ENCODE measurements at regions not wholly inside any gene's neighbourhood (a gene's known extent, or its start where the extent isn't known, plus 50 kb on each side); places are given as distances from the start of the nearest gene placed in this dataset.
A peak's percentile ranks its signal among the peaks of the same experiment; 100 is the strongest.

- intact Hi-C loops (cut with micrococcal nuclease; ENCODE audit: unreplicated experiment) = no loop called here
- H3K27ac Mint-ChIP-seq (ENCODE audit: unreplicated experiment) = no peak overlapping the region
- H3K27me3 Mint-ChIP-seq (ENCODE audit: unreplicated experiment) = no peaks in the 10 kb centered on the region
- H3K4me3 Mint-ChIP-seq (ENCODE audit: low read depth, unreplicated experiment) = no peak overlapping the region
- DNase-seq = no peak
- H3K9me3 Mint-ChIP-seq (ENCODE audit: low read depth, unreplicated experiment) = peaks cover 8% of the 10 kb centered on the region
- BruUV-seq (replicated peaks) = no TSS peak
- CTCF ChIA-PET = interaction anchor here (0.6 to 0.7 kb wide), 3 partner anchors 14 to 317 kb away, joined by 3 to 6 read pairs (median 3); no protein-coding TSS in a partner anchor
- H3K4me1 Mint-ChIP-seq (ENCODE audit: low read depth, unreplicated experiment) = peaks cover 34% of the 10 kb centered on the region
- no peak for TF ChIP-seq CTCF (IDR thresholded peaks at IDR 0.05; ENCODE audit: unreplicated experiment)
- H3K36me3 Mint-ChIP-seq (ENCODE audit: insufficient read depth, unreplicated experiment) = no peaks in the 10 kb centered on the region
These were observed 166.6 kb upstream of the ATP1B1 start for GRCh38 chr1:168939947-168940223.

- Mint-ChIP-seq H3K9me3 (ENCODE audit: low read depth, unreplicated experiment) (peaks cover 6% of the 10 kb centered on the region), H3K4me3 (ENCODE audit: low read depth, unreplicated experiment) (no peak overlapping the region), H3K4me1 (ENCODE audit: low read depth, unreplicated experiment) (peaks cover 46% of the 10 kb centered on the region), H3K27me3 (ENCODE audit: unreplicated experiment) (no peaks in the 10 kb centered on the region), H3K27ac (ENCODE audit: unreplicated experiment) (no peak overlapping the region), H3K36me3 (ENCODE audit: insufficient read depth, unreplicated experiment) (no peaks in the 10 kb centered on the region)
- no peak for TF ChIP-seq CTCF (IDR thresholded peaks at IDR 0.05; ENCODE audit: unreplicated experiment)
- intact Hi-C loops (cut with micrococcal nuclease; ENCODE audit: unreplicated experiment) = no loop called here
- BruUV-seq (replicated peaks) = no TSS peak
- CTCF ChIA-PET = interaction anchor here (1.5 kb wide), 1 partner anchor 406 kb away, joined by 3 read pairs; no protein-coding TSS in a partner anchor
- DNase-seq = no peak
These were observed 164.8 kb upstream of the ATP1B1 start for GRCh38 chr1:168941640-168942039.

DNA sequence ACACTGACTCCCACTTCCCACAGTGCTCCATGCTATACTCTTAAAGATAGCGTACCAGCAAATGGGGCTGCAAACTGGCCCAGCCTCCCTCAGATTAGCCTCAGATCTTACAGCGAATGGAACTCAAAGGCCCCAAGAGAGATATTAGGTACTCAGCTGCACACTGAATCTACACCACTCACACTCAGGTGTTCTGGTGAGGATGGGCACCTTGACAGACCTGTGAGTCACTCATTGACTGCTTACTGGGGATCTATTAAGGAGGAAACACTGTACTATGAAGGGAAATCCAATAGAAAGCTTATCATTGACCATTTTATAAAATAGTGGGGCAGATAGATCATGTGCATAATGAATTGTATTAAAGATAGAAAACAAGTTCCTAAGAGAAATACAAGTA lies 164.3 kb upstream of the ATP1B1 start:
- H3K9me3 Mint-ChIP-seq (ENCODE audit: low read depth, unreplicated experiment) = peaks cover 4% of the 10 kb centered on the region
- no peak for TF ChIP-seq CTCF (IDR thresholded peaks at IDR 0.05; ENCODE audit: unreplicated experiment)
- no peaks in the 10 kb centered on the region for H3K36me3 Mint-ChIP-seq (ENCODE audit: insufficient read depth, unreplicated experiment)
- peak overlapping the region; percentile 5 for H3K27ac Mint-ChIP-seq (ENCODE audit: unreplicated experiment)
- CTCF ChIA-PET = interaction anchor here (0.5 to 1.5 kb wide), 4 partner anchors 22 to 406 kb away, joined by 3 to 7 read pairs (median 3); no protein-coding TSS in a partner anchor
- peaks cover 46% of the 10 kb centered on the region for H3K4me1 Mint-ChIP-seq (ENCODE audit: low read depth, unreplicated experiment)
- no peaks in the 10 kb centered on the region for H3K27me3 Mint-ChIP-seq (ENCODE audit: unreplicated experiment)
- intact Hi-C loops (cut with micrococcal nuclease; ENCODE audit: unreplicated experiment) = no loop called here
- no peak overlapping the region for H3K4me3 Mint-ChIP-seq (ENCODE audit: low read depth, unreplicated experiment)
- DNase-seq = no peak
- no TSS peak for BruUV-seq (replicated peaks)

DNA sequence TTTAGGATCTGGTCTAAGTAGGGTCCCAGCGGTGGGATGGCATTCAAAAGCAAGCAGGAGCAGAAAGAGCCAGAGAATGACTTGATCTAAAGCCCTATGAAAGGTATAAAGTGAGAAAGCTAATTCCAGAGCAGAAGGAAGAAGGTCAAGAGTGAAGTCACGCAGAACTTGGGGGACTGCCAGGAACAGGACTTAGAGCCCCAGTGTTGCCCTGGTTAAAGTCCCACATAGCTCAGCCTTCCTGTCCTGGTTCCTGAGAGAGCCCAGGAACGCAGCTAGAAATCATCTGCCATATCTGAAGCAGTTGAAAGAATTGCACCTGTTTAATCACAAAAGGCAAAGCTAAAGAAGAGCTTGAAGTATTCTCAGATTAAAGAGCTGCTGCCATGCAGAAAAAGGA lies 160.6 kb upstream of the ATP1B1 start:
- H3K4me3 Mint-ChIP-seq (ENCODE audit: low read depth, unreplicated experiment) = no peak overlapping the region

More for the DNA sequence above, 160.6 kb upstream of the ATP1B1 start:
- Mint-ChIP-seq H3K27me3 (ENCODE audit: unreplicated experiment) (no peaks in the 10 kb centered on the region), H3K36me3 (ENCODE audit: insufficient read depth, unreplicated experiment) (no peaks in the 10 kb centered on the region), H3K27ac (ENCODE audit: unreplicated experiment) (no peak overlapping the region), H3K4me1 (ENCODE audit: low read depth, unreplicated experiment) (peaks cover 30% of the 10 kb centered on the region), H3K9me3 (ENCODE audit: low read depth, unreplicated experiment) (peaks cover 3% of the 10 kb centered on the region)
- no TSS peak for BruUV-seq (replicated peaks)
- TF ChIP-seq CTCF (IDR thresholded peaks at IDR 0.05; ENCODE audit: unreplicated experiment) = no peak
- peak; percentile 55 for DNase-seq
- CTCF ChIA-PET = interaction anchor here (1.3 to 1.8 kb wide), 3 partner anchors 25 to 342 kb away, joined by 3 to 7 read pairs (median 4); no protein-coding TSS in a partner anchor
- intact Hi-C loops (cut with micrococcal nuclease; ENCODE audit: unreplicated experiment) = no loop called here

Measured in Calu3 (cell line).